ENCODE measurements at regions not wholly inside any gene's neighbourhood (a gene's known extent, or its start where the extent isn't known, plus 50 kb on each side); places are given as distances from the start of the nearest gene placed in this dataset.
"Not testable (repeated sequence)": the region's sequence is repeated elsewhere in the genome, so short reads cannot be mapped to it uniquely, and the experiment has no call there.

GRCh38 chr13:65342541-65343337 is 1887.4 kb downstream of the PCDH9 start:
- DNase-seq (ENCODE audit: low read depth in 4 of 4, low spot score in 3 of 4), result no peak

GRCh38 chr13:65339241-65339640 is 1890.9 kb downstream of the PCDH9 start:
- no peak for DNase-seq (ENCODE audit: low read depth in 4 of 4, low spot score in 3 of 4)

GRCh38 chr13:65336916-65337315 is 1893.2 kb downstream of the PCDH9 start:
- DNase-seq (ENCODE audit: low read depth in 4 of 4, low spot score in 3 of 4), result no peak

GRCh38 chr13:65336087-65336749 is 1893.9 kb downstream of the PCDH9 start:
- DNase-seq (ENCODE audit: low read depth in 4 of 4, low spot score in 3 of 4), result no peak

GRCh38 chr13:65330691-65331090 is 1899.4 kb downstream of the PCDH9 start:
- DNase-seq (ENCODE audit: low read depth in 4 of 4, low spot score in 3 of 4), result no peak

- no peak for DNase-seq (ENCODE audit: low read depth in 4 of 4, low spot score in 3 of 4)
Measured at GRCh38 chr13:65330287-65330686, 1899.8 kb downstream of the PCDH9 start.

- not testable (repeated sequence) for DNase-seq (ENCODE audit: low read depth in 4 of 4, low spot score in 3 of 4)
Measured at GRCh38 chr13:65323192-65323591, 1906.9 kb downstream of the PCDH9 start.

GRCh38 chr13:65321423-65321822 is 1908.7 kb downstream of the PCDH9 start:
- not testable (repeated sequence) for DNase-seq (ENCODE audit: low read depth in 4 of 4, low spot score in 3 of 4)

GRCh38 chr13:65314008-65314407 is 1916.1 kb downstream of the PCDH9 start:
- no peak for DNase-seq (ENCODE audit: low read depth in 4 of 4, low spot score in 3 of 4)

- DNase-seq (ENCODE audit: low read depth in 4 of 4, low spot score in 3 of 4), result no peak
Measured at GRCh38 chr13:65310663-65311328, 1919.3 kb downstream of the PCDH9 start.

GRCh38 chr13:65309906-65310305 is 1920.2 kb downstream of the PCDH9 start:
- DNase-seq (ENCODE audit: low read depth in 4 of 4, low spot score in 3 of 4), result no peak

GRCh38 chr13:65308729-65309128 is 1921.4 kb downstream of the PCDH9 start:
- not testable (repeated sequence) for DNase-seq (ENCODE audit: low read depth in 4 of 4, low spot score in 3 of 4)

- no peak for DNase-seq (ENCODE audit: low read depth in 4 of 4, low spot score in 3 of 4)
Measured at GRCh38 chr13:65307056-65307455, 1923.1 kb downstream of the PCDH9 start.

GRCh38 chr13:65302691-65303090 is 1927.4 kb downstream of the PCDH9 start:
- no peak for DNase-seq (ENCODE audit: low read depth in 4 of 4, low spot score in 3 of 4)

GRCh38 chr13:65301506-65301905 is 1928.6 kb downstream of the PCDH9 start:
- no peak for DNase-seq (ENCODE audit: low read depth in 4 of 4, low spot score in 3 of 4)

GRCh38 chr13:65300220-65300619 is 1929.9 kb downstream of the PCDH9 start:
- DNase-seq (ENCODE audit: low read depth in 4 of 4, low spot score in 3 of 4), result no peak

GRCh38 chr13:65293530-65294198 is 1936.5 kb downstream of the PCDH9 start:
- DNase-seq (ENCODE audit: low read depth in 4 of 4, low spot score in 3 of 4), result no peak

GRCh38 chr13:65292488-65292901 is 1937.6 kb downstream of the PCDH9 start:
- no peak for DNase-seq (ENCODE audit: low read depth in 4 of 4, low spot score in 3 of 4)

- no peak for DNase-seq (ENCODE audit: low read depth in 4 of 4, low spot score in 3 of 4)
Measured at GRCh38 chr13:65287405-65287804, 1942.7 kb downstream of the PCDH9 start.

- no peak for DNase-seq (ENCODE audit: low read depth in 4 of 4, low spot score in 3 of 4)
Measured at GRCh38 chr13:65275838-65276630, 1954.1 kb downstream of the PCDH9 start.

All from right renal pelvis (tissue), 4 donors.